HG03280 (cell line): ENCODE measurements at regions not wholly inside any gene's neighbourhood (a gene's known extent, or its start where the extent isn't known, plus 50 kb on each side); places are given as distances from the start of the nearest gene placed in this dataset.

Experiments used
- ATAC-seq: cut with Tn5 transposase; IDR thresholded peaks from one replicate; pipeline ENCODE4 v1.9.1; 2021; ENCODE audit warnings: mild to moderate bottlenecking, moderate library complexity; ENCODE audit not compliant: unreplicated experiment

GRCh38 chr2:214674278-214674677, 135.2 kb downstream of the BARD1 start:
- ATAC-seq, result peak; percentile 80

GRCh38 chr2:214671319-214671885, 138.1 kb downstream of the BARD1 start:
- no peak for ATAC-seq

GRCh38 chr2:214652473-214652872, 157.0 kb downstream of the BARD1 start:
- no peak for ATAC-seq

GRCh38 chr2:214651451-214651850, 158.0 kb downstream of the BARD1 start:
- ATAC-seq, result no peak

- ATAC-seq, result no peak
Observed at GRCh38 chr2:214649440-214650205, 159.9 kb downstream of the BARD1 start.

- no peak for ATAC-seq
Observed at GRCh38 chr2:214648520-214648919, 161.0 kb downstream of the BARD1 start.

GRCh38 chr2:214631406-214631805, 178.1 kb downstream of the BARD1 start:
- no peak for ATAC-seq

- ATAC-seq, result no peak
Observed at GRCh38 chr2:214630402-214631045, 179.0 kb downstream of the BARD1 start.

- no peak for ATAC-seq
Observed at GRCh38 chr2:214629875-214630274, 179.6 kb downstream of the BARD1 start.
